ENCODE measurements at regions not wholly inside any gene's neighbourhood (a gene's known extent, or its start where the extent isn't known, plus 50 kb on each side); places are given as distances from the start of the nearest gene placed in this dataset.

- Histone ChIP-seq H3K36me3 (replicated peaks in 1 of 2) (no peaks in the 10 kb centered on the region), H3K4me3 (no peak overlapping the region), H3K27me3 (no peaks in the 10 kb centered on the region), H3K27ac (no peak overlapping the region), H3K9me3 (replicated peaks in 1 of 3) (no peaks in the 10 kb centered on the region), H3K4me1 (replicated peaks in 1 of 2) (no peaks in the 10 kb centered on the region)
- intact Hi-C loops (cut with DNase I) = no loop called here
- TF ChIP-seq CTCF (IDR thresholded peaks at IDR 0.05) (no peak), POLR2A (IDR thresholded peaks at IDR 0.05) (no peak)
- 96 to 99% (median 97%) methylated on average over 4 of the region's 4 CpGs for WGBS, 4 donors
- DNase-seq = no peak
These were observed 558.6 kb upstream of the IGFBP3 start for GRCh38 chr7:46479680-46480079.

DNA sequence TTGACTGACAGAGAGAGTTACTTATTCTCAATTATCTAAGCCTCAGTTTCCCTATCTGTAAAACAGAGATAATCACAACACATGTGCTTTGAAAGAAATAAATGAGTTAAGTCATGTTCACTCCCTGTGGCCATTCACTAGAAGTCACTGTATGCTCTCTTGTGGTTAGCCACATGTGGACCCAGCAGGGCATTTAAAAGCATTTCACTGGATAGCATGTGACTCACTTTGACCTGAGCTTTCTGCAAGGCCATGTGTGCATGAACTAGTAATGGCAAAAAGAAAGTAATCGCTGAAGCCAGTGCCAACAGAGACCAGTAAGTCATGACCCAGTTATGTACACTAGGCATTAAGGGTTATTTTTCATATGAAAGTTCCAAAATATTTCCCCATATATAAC is 557.0 kb upstream of the IGFBP3 start:
- intact Hi-C loops (cut with DNase I) = no loop called here

GRCh38 chr7:46468753-46469356 is 547.8 kb upstream of the IGFBP3 start:
- no peaks in the 10 kb centered on the region for H3K27me3 ChIP-seq
- no peaks in the 10 kb centered on the region for H3K4me1 ChIP-seq (replicated peaks in 1 of 2)
- intact Hi-C loops (cut with DNase I) = no loop called here
- WGBS, 4 donors = 65 to 75% (median 72%) methylated on average over 5 to 6 of the region's 6 CpGs
- H3K4me3 ChIP-seq = no peak overlapping the region
- TF ChIP-seq CTCF (IDR thresholded peaks at IDR 0.05) = no peak
- no peak for TF ChIP-seq POLR2A (IDR thresholded peaks at IDR 0.05)
- no peaks in the 10 kb centered on the region for H3K36me3 ChIP-seq (replicated peaks in 1 of 2)
- peaks cover 0 to 32% (median 5%) of the 10 kb centered on the region in 3 donors for H3K9me3 ChIP-seq (replicated peaks in 1 of 3)
- no peak overlapping the region for H3K27ac ChIP-seq
- DNase-seq = no peak

More for the DNA sequence above, 557.0 kb upstream of the IGFBP3 start:
- no peak overlapping the region for H3K27ac ChIP-seq
- H3K4me3 ChIP-seq = no peak overlapping the region
- H3K9me3 ChIP-seq (replicated peaks in 1 of 3) = no peaks in the 10 kb centered on the region
- H3K27me3 ChIP-seq = no peaks in the 10 kb centered on the region
- no peaks in the 10 kb centered on the region for H3K36me3 ChIP-seq (replicated peaks in 1 of 2)
- DNase-seq = no peak
- WGBS, 4 donors = 71 to 79% (median 72%) methylated on average over 1 of the region's 1 CpG
- H3K4me1 ChIP-seq (replicated peaks in 1 of 2) = no peaks in the 10 kb centered on the region
- TF ChIP-seq POLR2A (IDR thresholded peaks at IDR 0.05) = no peak
- no peak for TF ChIP-seq CTCF (IDR thresholded peaks at IDR 0.05)

DNA sequence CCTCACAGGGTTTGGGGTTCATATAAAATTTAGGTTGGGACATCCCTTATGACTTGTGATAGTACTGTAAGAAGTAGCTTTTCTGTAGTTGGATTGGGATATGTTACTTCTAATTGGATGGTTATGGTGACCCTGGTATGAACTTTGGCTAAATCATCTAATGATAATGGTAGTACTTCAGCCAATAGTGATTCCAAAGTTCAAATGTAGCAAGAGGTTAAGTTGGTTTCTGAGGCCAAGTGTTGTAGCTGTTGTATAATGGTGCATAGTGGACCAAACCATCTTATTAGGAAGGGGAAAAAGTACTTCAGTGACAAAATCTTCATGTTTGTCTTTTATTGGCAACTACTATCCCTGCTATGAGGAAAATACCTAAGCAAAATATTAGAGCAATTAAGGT is 542.1 kb upstream of the IGFBP3 start:
- no peaks in the 10 kb centered on the region for H3K27me3 ChIP-seq
- peaks cover 0 to 10% (median 0%) of the 10 kb centered on the region in 3 donors for H3K9me3 ChIP-seq (replicated peaks in 1 of 3)
- H3K4me3 ChIP-seq = no peak overlapping the region
- intact Hi-C loops (cut with DNase I) = no loop called here
- H3K27ac ChIP-seq = no peak overlapping the region
- DNase-seq = no peak
- no peaks in the 10 kb centered on the region for H3K36me3 ChIP-seq (replicated peaks in 1 of 2)
- no peaks in the 10 kb centered on the region for H3K4me1 ChIP-seq (replicated peaks in 1 of 2)
- no peak for TF ChIP-seq POLR2A (IDR thresholded peaks at IDR 0.05)
- TF ChIP-seq CTCF (IDR thresholded peaks at IDR 0.05) = no peak

Data from adrenal gland (tissue), 9 donors.